B cell (primary cell): ENCODE measurements at regions not wholly inside any gene's neighbourhood (a gene's known extent, or its start where the extent isn't known, plus 50 kb on each side); places are given as distances from the start of the nearest gene placed in this dataset.

Experiments
- ATAC-seq: fragments of 200-7000 bp; cut with Tn5 transposase; one replicate; pipeline ENCODE4 v1.10.0; 2021; ENCODE audit warnings: low read depth, mild to moderate bottlenecking, moderate number of reproducible peaks, moderate library complexity
- CTCF ChIA-PET: fragments of 350-600 bp; sonication (Branson Sonifier 250); formaldehyde crosslinking; loops from one replicate; lab custom pipeline; 2021; ENCODE audit warnings: antibody characterized with exemption, inconsistent platforms; lab: Charles Lee
- POLR2A ChIA-PET: fragments of 350-600 bp; sonication (Branson Sonifier 250); formaldehyde crosslinking; loops from one replicate; lab custom pipeline; 2021; ENCODE audit warnings: antibody characterized with exemption; lab: Charles Lee
- DNase-seq: peaks from one replicate; pipeline ENCODE4 v3.0.0; 2013
- H2AFZ ChIP-seq: 2 replicates; pipeline ENCODE4 v1.6.1; 2012; ENCODE audit warnings: mild to moderate bottlenecking, low read depth, low read length; ENCODE audit not compliant: insufficient read depth, poor library complexity, severe bottlenecking
- H3K27ac ChIP-seq, 2 donors: 1 replicate in 1 of 2; 2 replicates in 1 of 2; pipeline ENCODE4 v1.5.1; 2012 to 2013; ENCODE audit warnings: low read length in 2 of 2, mild to moderate bottlenecking in 2 of 2, moderate library complexity in 1 of 2
- H3K27me3 ChIP-seq, 4 experiments: fragments of 200-600 bp in 1 of 4; sonication (generic) in 1 of 4; replicated peaks in 1 of 4; 1 replicate in 2 of 4; 2 replicates in 2 of 4; pipeline versions ENCODE4 v1.6.1 to v1.7.0; 2013 to 2016; ENCODE audit warnings: low read length in 3 of 4, mild to moderate bottlenecking in 2 of 4, mixed read lengths in 1 of 4, moderate library complexity in 1 of 4; ENCODE audit not compliant: insufficient read depth in 4 of 4, control insufficient read depth in 3 of 4; ENCODE audit errors: control extremely low read depth in 1 of 4
- H3K36me3 ChIP-seq, 2 experiments: replicated peaks in 1 of 2; 1 replicate in 1 of 2; 2 replicates in 1 of 2; pipeline versions ENCODE4 v1.6.1 to v1.7.1; 2013; ENCODE audit warnings: low read length in 1 of 2; ENCODE audit not compliant: insufficient read depth in 2 of 2, control insufficient read depth in 1 of 2; ENCODE audit errors: control extremely low read depth in 1 of 2, extremely low read depth in 1 of 2
- H3K4me1 ChIP-seq, 2 donors: fragments of 200-600 bp in 1 of 2; sonication (generic) in 1 of 2; 1 replicate in 1 of 2; 2 replicates in 1 of 2; pipeline versions ENCODE4 v1.5.1 to v1.6.1; 2013 to 2017; ENCODE audit warnings: low read length in 2 of 2; ENCODE audit not compliant: control insufficient read depth in 2 of 2, insufficient read depth in 2 of 2
- H3K4me2 ChIP-seq: replicated peaks from 2 replicates; pipeline ENCODE3; 2012; ENCODE audit warnings: mild to moderate bottlenecking, low read depth, low read length; ENCODE audit not compliant: poor library complexity, severe bottlenecking
- H3K4me3 ChIP-seq, 5 experiments: fragments of 200-600 bp in 1 of 5; sonication (generic) in 1 of 5; 1 replicate in 3 of 5; 2 replicates in 2 of 5; pipeline versions ENCODE4 v1.5.1 to v1.7.0; 2011 to 2016; ENCODE audit warnings: low read length in 4 of 5, mild to moderate bottlenecking in 4 of 5, low read depth in 2 of 5, control low read depth in 1 of 5, moderate library complexity in 1 of 5; ENCODE audit not compliant: insufficient read depth in 1 of 5; ENCODE audit errors: control extremely low read depth in 1 of 5, extremely low read depth in 1 of 5
- H3K79me2 ChIP-seq: fragments of 200-600 bp; sonication (generic); one replicate; pipeline ENCODE4 v1.6.0; 2016; ENCODE audit warnings: low read length; ENCODE audit not compliant: control insufficient read depth, insufficient read depth
- H3K9ac ChIP-seq: fragments of 200-600 bp; sonication (generic); 2 replicates; pipeline ENCODE4 v1.6.1; 2017; ENCODE audit warnings: mild to moderate bottlenecking, low read length, moderate library complexity
- H3K9me3 ChIP-seq, 3 donors: one replicate each; pipeline versions ENCODE4 v1.6.1 to v1.7.1; 2013; ENCODE audit warnings: low read length in 2 of 3; ENCODE audit not compliant: control insufficient read depth in 2 of 3, insufficient read depth in 1 of 3; ENCODE audit errors: control extremely low read depth in 1 of 3
- H4K20me1 ChIP-seq: 2 replicates; pipeline ENCODE4 v1.6.0; 2012; ENCODE audit warnings: mild to moderate bottlenecking, low read length; ENCODE audit not compliant: insufficient read depth, control insufficient read depth, poor library complexity, severe bottlenecking
- H3K27ac Mint-ChIP-seq: one replicate; pipeline ENCODE4 v1.8.0; 2021; ENCODE audit warnings: mixed read lengths
- H3K27me3 Mint-ChIP-seq: one replicate; pipeline ENCODE4 v1.8.0; 2021; ENCODE audit warnings: mixed read lengths
- H3K4me1 Mint-ChIP-seq: one replicate; pipeline ENCODE4 v1.8.0; 2021; ENCODE audit warnings: mixed read lengths
- H3K4me3 Mint-ChIP-seq: one replicate; pipeline ENCODE4 v1.8.0; 2021; ENCODE audit warnings: mixed read lengths
- H3K9me3 Mint-ChIP-seq: one replicate; pipeline ENCODE4 v1.8.0; 2022; ENCODE audit warnings: mixed read lengths; ENCODE audit not compliant: insufficient read depth
- CTCF ChIP-seq: fragments of 200-600 bp; IDR thresholded peaks from one replicate; pipeline ENCODE4 v1.8.0; 2022; ENCODE audit warnings: antibody characterized with exemption, mild to moderate bottlenecking
- EZH2 ChIP-seq: IDR thresholded peaks from 2 replicates; pipeline ENCODE4 v1.6.1; 2012; ENCODE audit warnings: borderline replicate concordance, low read depth, mild to moderate bottlenecking, moderate library complexity, low read length; ENCODE audit not compliant: insufficient read depth, poor library complexity, severe bottlenecking
- WGBS: methylation state at CpG from one replicate; pipeline ENCODE4 v1.1.5; 2013; ENCODE audit warnings: missing lambda C conversion rate; ENCODE audit not compliant: insufficient coverage; 5-methylcytosine and 5-hydroxymethylcytosine counted together
- intact Hi-C: fragments of 100-400 bp; cut with micrococcal nuclease; formaldehyde crosslinking; loops from one replicate; pipeline ENCODE4 v1.10.0; 2022

DNA sequence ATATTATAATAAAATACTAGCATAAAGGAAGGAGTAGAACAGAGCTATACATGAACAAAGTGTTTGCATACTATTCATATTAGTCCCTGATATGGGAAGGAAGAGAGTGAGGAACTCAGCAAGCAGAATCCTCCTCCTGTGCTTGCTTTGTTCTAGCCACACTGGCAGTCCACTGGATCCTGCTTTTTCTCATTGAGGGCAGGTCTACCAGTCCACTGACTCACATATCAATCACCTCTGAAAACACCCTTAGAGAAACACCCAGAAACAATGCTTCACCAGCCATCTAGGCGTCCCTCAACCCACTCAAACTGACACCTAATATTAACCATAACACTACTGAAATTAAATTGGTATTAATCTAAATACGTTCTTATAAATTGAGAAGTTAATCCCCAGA lies 1861.7 kb upstream of the SEL1L start:
- ATAC-seq (no peak), DNase-seq (no peak)
- no peaks in the 10 kb centered on the region for H3K4me1 ChIP-seq
- no peaks in the 10 kb centered on the region for H3K79me2 ChIP-seq
- H4K20me1 ChIP-seq: no peaks in the 10 kb centered on the region
- WGBS: no CpG with 5 or more reads among the region's 2 CpGs
- CTCF ChIA-PET: no interaction called here
- H3K9ac ChIP-seq: no peak overlapping the region
- no peak overlapping the region for H2AFZ ChIP-seq
- no peaks in the 10 kb centered on the region for H3K9me3 ChIP-seq
- H3K4me2 ChIP-seq: no peak overlapping the region
- Mint-ChIP-seq H3K9me3 (no peaks in the 10 kb centered on the region), H3K27ac (no peak overlapping the region), H3K4me3 (no peak overlapping the region), H3K4me1 (no peaks in the 10 kb centered on the region), H3K27me3 (no peaks in the 10 kb centered on the region)
- no peaks in the 10 kb centered on the region for H3K27me3 ChIP-seq
- intact Hi-C loops: no loop called here
- H3K27ac ChIP-seq: no peak overlapping the region
- no peak overlapping the region for H3K4me3 ChIP-seq
- TF ChIP-seq EZH2: no peak
- no peak for TF ChIP-seq CTCF
- POLR2A ChIA-PET: no interaction called here
- H3K36me3 ChIP-seq: no peaks in the 10 kb centered on the region

- ATAC-seq (no peak), DNase-seq (no peak)
- TF ChIP-seq CTCF: no peak
Observed at GRCh38 chr14:83416476-83416875, 1882.8 kb upstream of the SEL1L start.

More at GRCh38 chr14:83416476-83416875, 1882.8 kb upstream of the SEL1L start:
- Histone ChIP-seq H3K9ac (no peak overlapping the region), H3K4me3 (no peak overlapping the region), H3K27ac (no peak overlapping the region), H2AFZ (no peak overlapping the region), H3K4me1 (no peaks in the 10 kb centered on the region), H3K79me2 (no peaks in the 10 kb centered on the region), H4K20me1 (no peaks in the 10 kb centered on the region), H3K27me3 (no peaks in the 10 kb centered on the region), H3K36me3 (no peaks in the 10 kb centered on the region), H3K9me3 (no peaks in the 10 kb centered on the region), H3K4me2 (no peak overlapping the region)
- intact Hi-C loops: no loop called here
- peaks cover 4% of the 10 kb centered on the region for H3K9me3 Mint-ChIP-seq
- no peaks in the 10 kb centered on the region for H3K27me3 Mint-ChIP-seq
- 73% methylated on average over 2 of the region's 2 CpGs for WGBS
- H3K27ac Mint-ChIP-seq: no peak overlapping the region
- H3K4me3 Mint-ChIP-seq: no peak overlapping the region
- ChIA-PET POLR2A (no interaction called here), CTCF (no interaction called here)
- H3K4me1 Mint-ChIP-seq: no peaks in the 10 kb centered on the region
